ENCODE measurements at regions not wholly inside any gene's neighbourhood (a gene's known extent, or its start where the extent isn't known, plus 50 kb on each side); places are given as distances from the start of the nearest gene placed in this dataset.

- H3K9me3 ChIP-seq (ENCODE audit: control insufficient read depth, insufficient read depth, low read length), result no peaks in the 10 kb centered on the region
- TF ChIP-seq CTCF (IDR thresholded peaks at IDR 0.05), result no peak
- no peaks in the 10 kb centered on the region for H3K36me3 ChIP-seq (ENCODE audit: control insufficient read depth, insufficient read depth, low read length)
- H3K27me3 ChIP-seq (ENCODE audit: control insufficient read depth, insufficient read depth, low read length), result no peaks in the 10 kb centered on the region
- intact Hi-C loops (cut with micrococcal nuclease), result no loop called here
- H3K4me1 ChIP-seq (ENCODE audit: control insufficient read depth, insufficient read depth, low read length), result no peaks in the 10 kb centered on the region
- Mint-ChIP-seq H3K36me3 (no peaks in the 10 kb centered on the region), H3K27me3 (ENCODE audit: low read depth in 2 of 2) (peaks cover 5 to 7% of the 10 kb centered on the region in 2 donors), H3K4me3 (no peak overlapping the region), H3K9me3 (no peaks in the 10 kb centered on the region), H3K27ac (no peak overlapping the region), H3K4me1 (no peaks in the 10 kb centered on the region)
- ATAC-seq (no peak), DNase-seq (no peak)
- H3K4me3 ChIP-seq (ENCODE audit: low read length), result no peak overlapping the region
- H3K27ac ChIP-seq (ENCODE audit: low read length), result no peak overlapping the region
- no CpG with 5 or more reads among the region's 2 CpGs for WGBS (ENCODE audit: insufficient coverage)
Observed at GRCh38 chr4:108272561-108272960, 103.8 kb upstream of the LEF1 start.

GRCh38 chr4:108272046-108272445 is 103.3 kb upstream of the LEF1 start:
- no peaks in the 10 kb centered on the region for H3K9me3 Mint-ChIP-seq

GRCh38 chr4:108270466-108271450 is 102.0 kb upstream of the LEF1 start:
- H3K27ac Mint-ChIP-seq, result no peak overlapping the region
- no peaks in the 10 kb centered on the region for H3K36me3 ChIP-seq (ENCODE audit: control insufficient read depth, insufficient read depth, low read length)
- no peaks in the 10 kb centered on the region for H3K4me1 Mint-ChIP-seq
- DNase-seq, result no peak
- H3K27me3 ChIP-seq (ENCODE audit: control insufficient read depth, insufficient read depth, low read length), result no peaks in the 10 kb centered on the region
- no peaks in the 10 kb centered on the region for H3K9me3 Mint-ChIP-seq
- intact Hi-C loops (cut with micrococcal nuclease), result no loop called here
- H3K27me3 Mint-ChIP-seq (ENCODE audit: low read depth in 2 of 2), result peaks cover 5 to 7% of the 10 kb centered on the region in 2 donors
- no peak for TF ChIP-seq CTCF (IDR thresholded peaks at IDR 0.05)
- H3K4me3 Mint-ChIP-seq, result no peak overlapping the region
- H3K4me1 ChIP-seq (ENCODE audit: control insufficient read depth, insufficient read depth, low read length), result no peaks in the 10 kb centered on the region
- WGBS (ENCODE audit: insufficient coverage), result 74% methylated on average over 6 of the region's 6 CpGs
- H3K36me3 Mint-ChIP-seq, result no peaks in the 10 kb centered on the region
- H3K4me3 ChIP-seq (ENCODE audit: low read length), result no peak overlapping the region
- H3K9me3 ChIP-seq (ENCODE audit: control insufficient read depth, insufficient read depth, low read length), result no peaks in the 10 kb centered on the region
- ATAC-seq, result peak in 1 of 3 donors; percentile 14
- no peak overlapping the region for H3K27ac ChIP-seq (ENCODE audit: low read length)

More at GRCh38 chr4:108272046-108272445, 103.3 kb upstream of the LEF1 start:
- Histone ChIP-seq H3K4me3 (ENCODE audit: low read length) (no peak overlapping the region), H3K27me3 (ENCODE audit: control insufficient read depth, insufficient read depth, low read length) (no peaks in the 10 kb centered on the region), H3K27ac (ENCODE audit: low read length) (no peak overlapping the region), H3K4me1 (ENCODE audit: control insufficient read depth, insufficient read depth, low read length) (no peaks in the 10 kb centered on the region), H3K9me3 (ENCODE audit: control insufficient read depth, insufficient read depth, low read length) (no peaks in the 10 kb centered on the region), H3K36me3 (ENCODE audit: control insufficient read depth, insufficient read depth, low read length) (no peaks in the 10 kb centered on the region)
- ATAC-seq (no peak), DNase-seq (no peak)
- no peaks in the 10 kb centered on the region for H3K4me1 Mint-ChIP-seq
- intact Hi-C loops (cut with micrococcal nuclease), result no loop called here
- 83% methylated on average over 3 of the region's 3 CpGs for WGBS (ENCODE audit: insufficient coverage)
- H3K27me3 Mint-ChIP-seq (ENCODE audit: low read depth in 2 of 2), result peaks cover 5 to 7% of the 10 kb centered on the region in 2 donors
- H3K27ac Mint-ChIP-seq, result no peak overlapping the region
- TF ChIP-seq CTCF (IDR thresholded peaks at IDR 0.05), result no peak
- no peak overlapping the region for H3K4me3 Mint-ChIP-seq
- H3K36me3 Mint-ChIP-seq, result no peaks in the 10 kb centered on the region
